PC-3 (cell line): ENCODE measurements at regions not wholly inside any gene's neighbourhood (a gene's known extent, or its start where the extent isn't known, plus 50 kb on each side); places are given as distances from the start of the nearest gene placed in this dataset.
"Not testable (repeated sequence)": the region's sequence is repeated elsewhere in the genome, so short reads cannot be mapped to it uniquely, and the experiment has no call there.

ENCODE experiments used
- EZH2 ChIP-seq: fragments of 300-600 bp; sonication (generic); IDR thresholded peaks from one replicate; pipeline ENCODE4 v1.6.1; 2017; ENCODE audit warnings: antibody characterized with exemption, mild to moderate bottlenecking, low read length; ENCODE audit not compliant: unreplicated experiment
- TF ChIP-seq, protein P1 (sequence below): fragments of 300-600 bp; sonication (generic); conservative IDR thresholded peaks from 2 replicates; pipeline ENCODE4 v1.5.1; 2017; ENCODE audit warnings: antibody characterized with exemption, low read depth, mild to moderate bottlenecking, low read length

DNA sequence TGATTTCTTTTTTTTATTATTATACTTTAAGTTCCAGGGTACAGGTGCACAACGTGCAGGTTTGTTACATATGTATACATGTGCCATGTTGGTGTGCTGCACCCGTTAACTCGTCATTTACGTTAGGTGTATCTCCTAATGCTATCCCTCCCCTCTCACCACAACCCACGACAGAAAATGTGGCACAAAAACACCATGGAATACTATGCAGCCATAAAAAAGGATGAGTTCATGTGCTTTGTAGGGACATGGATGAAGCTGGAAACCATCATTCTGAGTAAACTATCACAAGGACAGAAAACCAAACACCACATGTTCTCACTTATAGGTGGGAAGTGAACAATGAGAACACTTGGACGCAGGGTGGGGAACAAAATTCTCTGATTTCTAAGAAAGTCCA lies 140.9 kb downstream of the EXOC5 start:
- TF ChIP-seq, protein P1, sequence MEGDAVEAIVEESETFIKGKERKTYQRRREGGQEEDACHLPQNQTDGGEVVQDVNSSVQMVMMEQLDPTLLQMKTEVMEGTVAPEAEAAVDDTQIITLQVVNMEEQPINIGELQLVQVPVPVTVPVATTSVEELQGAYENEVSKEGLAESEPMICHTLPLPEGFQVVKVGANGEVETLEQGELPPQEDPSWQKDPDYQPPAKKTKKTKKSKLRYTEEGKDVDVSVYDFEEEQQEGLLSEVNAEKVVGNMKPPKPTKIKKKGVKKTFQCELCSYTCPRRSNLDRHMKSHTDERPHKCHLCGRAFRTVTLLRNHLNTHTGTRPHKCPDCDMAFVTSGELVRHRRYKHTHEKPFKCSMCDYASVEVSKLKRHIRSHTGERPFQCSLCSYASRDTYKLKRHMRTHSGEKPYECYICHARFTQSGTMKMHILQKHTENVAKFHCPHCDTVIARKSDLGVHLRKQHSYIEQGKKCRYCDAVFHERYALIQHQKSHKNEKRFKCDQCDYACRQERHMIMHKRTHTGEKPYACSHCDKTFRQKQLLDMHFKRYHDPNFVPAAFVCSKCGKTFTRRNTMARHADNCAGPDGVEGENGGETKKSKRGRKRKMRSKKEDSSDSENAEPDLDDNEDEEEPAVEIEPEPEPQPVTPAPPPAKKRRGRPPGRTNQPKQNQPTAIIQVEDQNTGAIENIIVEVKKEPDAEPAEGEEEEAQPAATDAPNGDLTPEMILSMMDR = not testable (repeated sequence)
- TF ChIP-seq EZH2 = not testable (repeated sequence)
